HEK293T (cell line): ENCODE measurements at regions not wholly inside any gene's neighbourhood (a gene's known extent, or its start where the extent isn't known, plus 50 kb on each side); places are given as distances from the start of the nearest gene placed in this dataset.

ENCODE experiments used
- CTCF ChIA-PET: fragments of 350-600 bp; formaldehyde crosslinking; extraction: SDS; loops from one replicate; lab custom pipeline; 2021; ENCODE audit warnings: antibody characterized with exemption, inconsistent platforms; lab: Yijun Ruan, JAX
- POLR2A ChIA-PET: fragments of 350-600 bp; formaldehyde crosslinking; extraction: SDS; loops from one replicate; lab custom pipeline; 2020; ENCODE audit warnings: antibody characterized with exemption, inconsistent platforms; lab: Yijun Ruan, JAX
- DNase-seq: peaks from one replicate; pipeline ENCODE4 v3.0.0; 2012; ENCODE audit warnings: mixed read lengths; ENCODE audit errors: extremely low spot score
- ARNT ChIP-seq: fragments of 450-650 bp; IDR thresholded peaks from 2 replicates; pipeline ENCODE4 v1.6.1; 2017; ENCODE audit warnings: mild to moderate bottlenecking
- BHLHE40 ChIP-seq: fragments of 450-650 bp; IDR thresholded peaks from 2 replicates; pipeline ENCODE4 v1.6.1; 2016; ENCODE audit warnings: mild to moderate bottlenecking, moderate library complexity, borderline replicate concordance
- CTBP1 ChIP-seq: fragments of 450-650 bp; IDR thresholded peaks from 2 replicates; pipeline ENCODE4 v1.6.1; 2016; ENCODE audit warnings: borderline replicate concordance
- ELF4 ChIP-seq: fragments of 450-650 bp; IDR thresholded peaks from 2 replicates; pipeline ENCODE4 v1.6.1; 2017; ENCODE audit warnings: antibody characterized with exemption
- FOXA1 ChIP-seq: fragments of 450-650 bp; IDR thresholded peaks from 2 replicates; pipeline ENCODE4 v1.6.1; 2016; ENCODE audit warnings: mild to moderate bottlenecking
- FOXK2 ChIP-seq: fragments of 450-650 bp; IDR thresholded peaks from 2 replicates; pipeline ENCODE4 v1.6.1; 2016; ENCODE audit warnings: mild to moderate bottlenecking
- FOXM1 ChIP-seq: fragments of 450-650 bp; IDR thresholded peaks from 2 replicates; pipeline ENCODE4 v1.6.1; 2017; ENCODE audit warnings: mild to moderate bottlenecking, borderline replicate concordance
- HDGF ChIP-seq: fragments of 450-650 bp; IDR thresholded peaks from 2 replicates; pipeline ENCODE4 v1.6.1; 2017; ENCODE audit warnings: antibody characterized with exemption, borderline replicate concordance
- L3MBTL2 ChIP-seq: fragments of 450-650 bp; conservative IDR thresholded peaks from 2 replicates; pipeline ENCODE4 v1.6.1; 2016; ENCODE audit warnings: mild to moderate bottlenecking
- LEF1 ChIP-seq: fragments of 450-650 bp; IDR thresholded peaks from 2 replicates; pipeline ENCODE4 v1.6.1; 2017; ENCODE audit warnings: mild to moderate bottlenecking, borderline replicate concordance
- NFRKB ChIP-seq: fragments of 450-650 bp; IDR thresholded peaks from 2 replicates; pipeline ENCODE4 v1.6.1; 2016; ENCODE audit warnings: mild to moderate bottlenecking, moderate library complexity
- SP1 ChIP-seq: fragments of 450-650 bp; IDR thresholded peaks from 2 replicates; pipeline ENCODE4 v1.6.1; 2017
- SUZ12 ChIP-seq: fragments of 450-650 bp; IDR thresholded peaks from 2 replicates; pipeline ENCODE4 v1.6.1; 2016; ENCODE audit warnings: mild to moderate bottlenecking
- TARDBP ChIP-seq: fragments of 450-650 bp; IDR thresholded peaks from 2 replicates; pipeline ENCODE4 v1.6.1; 2016
- ZNF384 ChIP-seq: fragments of 450-650 bp; IDR thresholded peaks from 2 replicates; pipeline ENCODE4 v1.6.1; 2016
- TF ChIP-seq, protein P1 (sequence below): fragments of 450-650 bp; IDR thresholded peaks from 2 replicates; pipeline ENCODE4 v1.6.1; 2016

DNA sequence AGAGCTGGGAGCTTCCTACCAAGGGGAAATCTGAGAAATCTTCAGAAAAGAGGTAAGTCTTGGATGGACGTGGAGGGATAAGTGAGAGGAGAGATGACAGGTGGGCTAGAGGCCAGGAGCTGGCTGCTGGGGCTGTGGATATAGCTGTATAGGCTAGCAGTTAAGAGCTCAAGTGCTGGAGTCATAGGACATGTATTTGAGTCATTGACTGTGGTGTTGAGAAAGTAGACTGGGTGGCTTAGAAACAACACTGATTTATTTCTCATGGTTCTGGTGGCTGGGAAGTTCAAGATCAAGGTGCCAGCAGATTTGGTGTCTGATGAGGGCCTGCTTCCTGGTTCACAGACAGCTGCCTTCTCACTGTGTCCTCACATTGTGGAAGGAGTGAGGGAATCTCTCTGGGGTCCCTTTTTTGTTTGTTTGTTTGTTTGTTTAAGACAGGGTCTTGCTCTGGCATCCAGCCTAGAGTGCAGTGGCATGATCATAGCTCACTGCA is 151.1 kb upstream of the FUT8 start:
- ChIA-PET CTCF (no interaction called here), POLR2A (no interaction called here)
- TF ChIP-seq SUZ12: no peak
- no peak for TF ChIP-seq FOXM1
- no peak for TF ChIP-seq BHLHE40
- no peak for TF ChIP-seq CTBP1
- TF ChIP-seq L3MBTL2: no peak
- TF ChIP-seq HDGF: no peak
- TF ChIP-seq ELF4: no peak
- TF ChIP-seq, protein P1, sequence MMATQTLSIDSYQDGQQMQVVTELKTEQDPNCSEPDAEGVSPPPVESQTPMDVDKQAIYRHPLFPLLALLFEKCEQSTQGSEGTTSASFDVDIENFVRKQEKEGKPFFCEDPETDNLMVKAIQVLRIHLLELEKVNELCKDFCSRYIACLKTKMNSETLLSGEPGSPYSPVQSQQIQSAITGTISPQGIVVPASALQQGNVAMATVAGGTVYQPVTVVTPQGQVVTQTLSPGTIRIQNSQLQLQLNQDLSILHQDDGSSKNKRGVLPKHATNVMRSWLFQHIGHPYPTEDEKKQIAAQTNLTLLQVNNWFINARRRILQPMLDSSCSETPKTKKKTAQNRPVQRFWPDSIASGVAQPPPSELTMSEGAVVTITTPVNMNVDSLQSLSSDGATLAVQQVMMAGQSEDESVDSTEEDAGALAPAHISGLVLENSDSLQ: no peak
- TF ChIP-seq LEF1: no peak
- TF ChIP-seq ARNT: no peak
- TF ChIP-seq SP1: no peak
- no peak for TF ChIP-seq ZNF384
- TF ChIP-seq NFRKB: no peak
- TF ChIP-seq FOXA1: no peak
- TF ChIP-seq FOXK2: no peak
- TF ChIP-seq TARDBP: no peak
- DNase-seq: no peak

DNA sequence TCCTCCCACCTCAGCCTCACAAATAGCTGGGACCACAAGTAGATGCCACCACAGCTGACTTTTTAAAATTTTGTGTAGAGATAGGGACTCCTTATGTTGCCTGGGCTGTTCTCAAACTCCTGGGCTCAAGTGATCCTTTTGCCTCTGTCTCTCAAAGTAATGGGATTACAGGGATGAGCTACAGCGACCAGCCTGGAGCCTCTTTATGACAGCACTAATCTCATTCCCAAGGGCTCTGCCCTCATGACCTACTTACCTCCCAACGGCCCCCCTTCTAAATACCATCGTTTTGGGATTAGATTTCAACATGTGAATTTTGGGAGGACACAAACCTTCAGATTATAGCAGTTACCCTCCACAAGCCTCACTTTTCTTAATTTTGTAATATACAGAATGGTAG is 150.6 kb upstream of the FUT8 start:
- no peak for TF ChIP-seq FOXA1
- TF ChIP-seq, protein P1: no peak
- TF ChIP-seq HDGF: no peak
- no peak for TF ChIP-seq SP1
- no peak for TF ChIP-seq FOXM1
- ChIA-PET POLR2A (no interaction called here), CTCF (no interaction called here)
- no peak for DNase-seq

DNA sequence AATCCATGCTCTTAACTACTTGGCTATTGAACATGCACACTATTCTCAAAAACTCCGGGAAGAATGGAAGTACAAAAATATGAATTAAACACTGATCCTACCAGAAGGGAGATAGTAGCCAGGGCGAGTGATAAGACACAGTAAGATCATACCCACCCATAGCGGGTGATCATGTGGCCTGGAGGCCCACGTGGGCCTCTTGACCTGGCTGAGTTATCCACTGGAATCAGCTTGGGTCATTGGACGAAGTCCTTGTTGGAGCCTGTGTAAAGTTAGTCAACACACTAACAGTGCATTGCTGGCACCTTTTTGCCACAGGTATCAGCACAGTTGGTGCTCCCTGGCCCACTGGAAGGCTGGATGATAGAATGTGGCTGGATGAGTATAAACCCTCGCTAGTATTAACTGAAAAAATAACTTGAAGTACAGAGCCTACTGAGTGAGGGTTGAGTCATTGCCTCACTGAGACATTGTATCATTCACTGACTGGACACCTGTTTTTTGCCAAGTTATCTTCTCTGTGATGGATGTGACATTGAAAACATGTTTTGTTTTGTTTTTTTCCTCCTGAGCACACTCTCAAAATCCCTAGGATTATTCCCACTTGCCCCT is 149.2 kb upstream of the FUT8 start:
- DNase-seq: no peak
- ChIA-PET CTCF (no interaction called here), POLR2A (no interaction called here)

DNA sequence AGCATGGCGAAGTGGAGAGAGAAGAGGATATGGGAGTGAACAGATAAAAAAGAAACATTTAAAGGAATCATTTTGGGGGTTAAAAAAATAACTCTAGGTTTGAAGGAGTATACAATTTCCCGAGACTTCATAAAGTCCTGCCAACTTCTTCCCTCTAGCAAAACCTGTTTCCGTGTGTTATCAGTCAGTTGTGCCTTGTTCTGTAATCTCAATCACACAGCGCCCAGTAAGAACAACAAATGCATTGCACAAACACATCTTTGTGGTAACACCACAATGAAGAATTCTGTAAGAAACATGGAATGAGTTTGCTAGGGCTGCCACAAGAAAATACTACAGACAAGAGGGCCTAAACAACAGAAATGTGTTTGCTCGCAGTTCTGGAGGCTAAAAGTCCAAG is 144.7 kb upstream of the FUT8 start:
- DNase-seq: no peak
- POLR2A ChIA-PET: no interaction called here
- CTCF ChIA-PET: no interaction called here
- TF ChIP-seq TARDBP (no peak), L3MBTL2 (no peak)

More for the DNA sequence above, 149.2 kb upstream of the FUT8 start:
- no peak for TF ChIP-seq ELF4
- no peak for TF ChIP-seq L3MBTL2
- no peak for TF ChIP-seq ARNT
- TF ChIP-seq FOXM1: no peak
- TF ChIP-seq SUZ12: no peak
- no peak for TF ChIP-seq CTBP1
- TF ChIP-seq SP1: no peak
- TF ChIP-seq LEF1: no peak
- TF ChIP-seq, protein P1: no peak
- TF ChIP-seq BHLHE40: no peak
- no peak for TF ChIP-seq ZNF384
- no peak for TF ChIP-seq TARDBP
- no peak for TF ChIP-seq NFRKB
- no peak for TF ChIP-seq FOXA1
- TF ChIP-seq HDGF: no peak
- TF ChIP-seq FOXK2: no peak

DNA sequence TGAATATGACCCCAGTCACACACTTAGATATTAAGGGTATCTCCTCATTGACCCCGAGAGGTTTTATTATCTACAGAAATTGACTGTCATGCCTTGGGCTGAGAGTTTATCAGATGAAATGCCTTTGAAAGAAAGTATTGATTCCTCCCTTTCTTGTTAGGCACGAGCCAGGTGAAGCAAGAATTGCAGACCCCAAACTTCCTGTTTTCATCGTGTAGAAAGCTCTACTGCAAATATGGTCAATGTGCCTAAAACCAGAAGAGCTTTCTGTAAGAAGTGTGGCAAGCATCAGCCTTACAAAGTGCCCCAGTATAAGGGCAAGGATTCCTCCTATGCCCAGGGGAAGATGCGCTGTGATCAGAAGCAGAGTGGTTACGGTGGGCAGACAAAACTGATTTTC is 143.9 kb upstream of the FUT8 start:
- TF ChIP-seq ZNF384: no peak
- TF ChIP-seq CTBP1: no peak
- no peak for TF ChIP-seq FOXA1
- no peak for TF ChIP-seq HDGF
- TF ChIP-seq SP1: no peak
- no peak for TF ChIP-seq FOXK2
- no peak for TF ChIP-seq ARNT
- no peak for TF ChIP-seq TARDBP
- TF ChIP-seq SUZ12: no peak
- TF ChIP-seq, protein P1: no peak
- TF ChIP-seq L3MBTL2: no peak
- no peak for TF ChIP-seq BHLHE40
- TF ChIP-seq NFRKB: no peak
- DNase-seq: no peak
- POLR2A ChIA-PET: no interaction called here
- CTCF ChIA-PET: no interaction called here

DNA sequence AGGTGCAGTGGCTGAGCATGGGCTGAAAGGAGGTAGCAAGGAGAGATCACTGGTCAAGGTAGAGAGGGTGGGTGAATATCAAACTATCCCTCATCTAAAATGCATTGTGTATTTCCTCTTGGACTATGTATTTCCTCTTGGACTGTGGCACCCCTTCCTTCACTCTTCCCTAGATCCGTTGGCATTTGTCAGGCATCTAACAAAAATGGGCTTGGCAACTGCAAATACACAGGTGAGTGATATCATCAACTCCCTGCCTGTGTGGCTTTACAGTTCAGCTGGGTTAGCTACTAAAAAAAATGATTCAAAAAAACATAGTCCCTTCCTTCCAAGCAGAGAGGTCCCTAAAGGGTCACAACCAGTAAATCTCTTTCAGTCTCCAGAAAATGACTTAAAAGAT is 142.8 kb upstream of the FUT8 start:
- ChIA-PET POLR2A (no interaction called here), CTCF (interaction anchor here (0.6 kb wide), 1 partner anchor 61 kb away, joined by 3 read pairs; no protein-coding TSS in a partner anchor)
- DNase-seq: no peak
- TF ChIP-seq NFRKB (no peak), SUZ12 (no peak), FOXK2 (no peak)

DNA sequence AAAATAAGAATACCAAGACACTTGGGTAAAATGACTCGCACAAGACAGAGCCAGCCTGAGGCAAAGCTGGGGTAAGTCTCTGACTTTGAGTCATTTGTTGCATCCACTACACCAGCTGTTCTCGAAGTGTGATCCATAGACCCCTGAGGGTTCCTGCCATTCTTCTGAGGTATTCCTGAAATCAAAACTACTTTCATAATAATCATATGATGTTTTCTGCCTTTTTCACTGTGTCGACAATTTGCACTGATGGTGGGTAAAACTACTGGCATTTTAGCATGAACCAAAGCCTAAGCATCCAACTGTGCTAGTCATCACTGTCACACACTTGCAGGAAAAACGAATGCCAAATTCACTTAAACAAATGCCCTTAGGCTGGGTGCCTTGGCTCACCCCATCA is 135.5 kb upstream of the FUT8 start:
- no peak for DNase-seq
- CTCF ChIA-PET: no interaction called here
- TF ChIP-seq ZNF384 (no peak), SUZ12 (no peak), BHLHE40 (no peak), FOXA1 (no peak), FOXM1 (no peak), HDGF (no peak), ELF4 (no peak), TARDBP (no peak), L3MBTL2 (no peak), FOXK2 (no peak)
- POLR2A ChIA-PET: no interaction called here
